ENCODE measurements at regions not wholly inside any gene's neighbourhood (a gene's known extent, or its start where the extent isn't known, plus 50 kb on each side); places are given as distances from the start of the nearest gene placed in this dataset.

GRCh38 chr1:182242641-182243040 lies 148.9 kb downstream of the GLUL start:
- Histone ChIP-seq H3K36me3 (ENCODE audit: control insufficient read depth in 2 of 3, insufficient read depth in 3 of 3, low read length in 3 of 3) (no peaks in the 10 kb centered on the region), H3K27me3 (ENCODE audit: control insufficient read depth in 2 of 2, insufficient read depth in 2 of 2, low read length in 2 of 2) (no peaks in the 10 kb centered on the region), H3K4me1 (ENCODE audit: control insufficient read depth in 2 of 2, insufficient read depth in 2 of 2, low read length in 2 of 2) (no peaks in the 10 kb centered on the region), H3K27ac (ENCODE audit: low read depth, low read length) (no peak overlapping the region), H3K4me3 (ENCODE audit: low read length) (no peak overlapping the region), H3K9me3 (ENCODE audit: control insufficient read depth in 2 of 3, low read length in 3 of 3) (no peaks in the 10 kb centered on the region)
- Mint-ChIP-seq H3K4me1 (peaks cover 0 to 2% (median 0%) of the 10 kb centered on the region in 7 donors), H3K9me3 (peaks cover 0 to 5% (median 0%) of the 10 kb centered on the region in 11 donors), H3K4me3 (no peak overlapping the region), H3K36me3 (peaks cover 0 to 3% (median 0%) of the 10 kb centered on the region in 5 donors), H3K27me3 (peaks cover 0 to 13% (median 0%) of the 10 kb centered on the region in 5 donors), H3K27ac (no peak overlapping the region)
- intact Hi-C loops (cut with micrococcal nuclease): no loop called here
- ChIA-PET CTCF (no interaction called here), POLR2A (no interaction called here)
- DNase-seq (no peak), ATAC-seq (no peak)

- no peak overlapping the region for H3K4me3 ChIP-seq (ENCODE audit: low read length)
- Mint-ChIP-seq H3K4me1 (peaks cover 6 to 19% (median 11%) of the 10 kb centered on the region in 7 donors), H3K27me3 (peaks cover 0 to 13% (median 0%) of the 10 kb centered on the region in 5 donors), H3K9me3 (peaks cover 0 to 8% (median 0%) of the 10 kb centered on the region in 11 donors), H3K4me3 (no peak overlapping the region), H3K27ac (no peak overlapping the region), H3K36me3 (peaks cover 0 to 4% (median 0%) of the 10 kb centered on the region in 5 donors)
- intact Hi-C loops (cut with micrococcal nuclease): no loop called here
- no peak overlapping the region for H3K27ac ChIP-seq (ENCODE audit: low read depth, low read length)
- no peaks in the 10 kb centered on the region for H3K4me1 ChIP-seq (ENCODE audit: control insufficient read depth in 2 of 2, insufficient read depth in 2 of 2, low read length in 2 of 2)
- ChIA-PET CTCF (no interaction called here), POLR2A (interaction anchor here (0.5 kb wide), 1 partner anchor 211 kb away, joined by 4 read pairs; no protein-coding TSS in a partner anchor)
- ATAC-seq: no peak
- H3K36me3 ChIP-seq (ENCODE audit: control insufficient read depth in 2 of 3, insufficient read depth in 3 of 3, low read length in 3 of 3): no peaks in the 10 kb centered on the region
- DNase-seq: no peak
- H3K9me3 ChIP-seq (ENCODE audit: control insufficient read depth in 2 of 3, low read length in 3 of 3): no peaks in the 10 kb centered on the region
- no peaks in the 10 kb centered on the region for H3K27me3 ChIP-seq (ENCODE audit: control insufficient read depth in 2 of 2, insufficient read depth in 2 of 2, low read length in 2 of 2)
Measured at GRCh38 chr1:182240085-182240484, 151.5 kb downstream of the GLUL start.

GRCh38 chr1:182238421-182238820 lies 153.2 kb downstream of the GLUL start:
- H3K4me3 ChIP-seq (ENCODE audit: low read length): no peak overlapping the region
- intact Hi-C loops (cut with micrococcal nuclease): no loop called here
- H3K9me3 ChIP-seq (ENCODE audit: control insufficient read depth in 2 of 3, low read length in 3 of 3): no peaks in the 10 kb centered on the region
- H3K27me3 ChIP-seq (ENCODE audit: control insufficient read depth in 2 of 2, insufficient read depth in 2 of 2, low read length in 2 of 2): no peaks in the 10 kb centered on the region
- H3K27ac ChIP-seq (ENCODE audit: low read depth, low read length): no peak overlapping the region
- Mint-ChIP-seq H3K4me3 (no peak overlapping the region), H3K4me1 (peaks cover 6 to 23% (median 13%) of the 10 kb centered on the region in 7 donors), H3K36me3 (peaks cover 0 to 4% (median 0%) of the 10 kb centered on the region in 5 donors), H3K27me3 (peaks cover 0 to 13% (median 0%) of the 10 kb centered on the region in 5 donors), H3K9me3 (peaks cover 0 to 8% (median 0%) of the 10 kb centered on the region in 11 donors), H3K27ac (no peak overlapping the region)
- ChIA-PET CTCF (no interaction called here), POLR2A (no interaction called here)
- H3K36me3 ChIP-seq (ENCODE audit: control insufficient read depth in 2 of 3, insufficient read depth in 3 of 3, low read length in 3 of 3): no peaks in the 10 kb centered on the region
- ATAC-seq (no peak), DNase-seq (no peak)
- H3K4me1 ChIP-seq (ENCODE audit: control insufficient read depth in 2 of 2, insufficient read depth in 2 of 2, low read length in 2 of 2): no peaks in the 10 kb centered on the region

- Histone ChIP-seq H3K36me3 (ENCODE audit: control insufficient read depth in 2 of 3, insufficient read depth in 3 of 3, low read length in 3 of 3) (no peaks in the 10 kb centered on the region), H3K9me3 (ENCODE audit: control insufficient read depth in 2 of 3, low read length in 3 of 3) (no peaks in the 10 kb centered on the region), H3K4me1 (ENCODE audit: control insufficient read depth in 2 of 2, insufficient read depth in 2 of 2, low read length in 2 of 2) (no peaks in the 10 kb centered on the region), H3K27me3 (ENCODE audit: control insufficient read depth in 2 of 2, insufficient read depth in 2 of 2, low read length in 2 of 2) (no peaks in the 10 kb centered on the region), H3K4me3 (ENCODE audit: low read length) (no peak overlapping the region), H3K27ac (ENCODE audit: low read depth, low read length) (no peak overlapping the region)
- DNase-seq (no peak), ATAC-seq (no peak)
- peaks cover 0 to 4% (median 0%) of the 10 kb centered on the region in 5 donors for H3K36me3 Mint-ChIP-seq
- H3K9me3 Mint-ChIP-seq: peaks cover 0 to 8% (median 0%) of the 10 kb centered on the region in 11 donors
- H3K4me1 Mint-ChIP-seq: peaks cover 6 to 23% (median 13%) of the 10 kb centered on the region in 7 donors
- H3K27ac Mint-ChIP-seq: no peak overlapping the region
- ChIA-PET POLR2A (no interaction called here), CTCF (no interaction called here)
- peaks cover 0 to 11% (median 0%) of the 10 kb centered on the region in 5 donors for H3K27me3 Mint-ChIP-seq
- no peak overlapping the region for H3K4me3 Mint-ChIP-seq
- intact Hi-C loops (cut with micrococcal nuclease): no loop called here
Measured at GRCh38 chr1:182237329-182237728, 154.3 kb downstream of the GLUL start.

GRCh38 chr1:182236651-182237077 lies 154.9 kb downstream of the GLUL start:
- H3K27ac Mint-ChIP-seq: peak overlapping the region in 2 of 9 donors; percentile 42 to 74
- CTCF ChIA-PET: no interaction called here
- H3K4me3 ChIP-seq (ENCODE audit: low read length): no peak overlapping the region
- peaks cover 0 to 8% (median 0%) of the 10 kb centered on the region in 11 donors for H3K9me3 Mint-ChIP-seq
- intact Hi-C loops (cut with micrococcal nuclease): no loop called here
- no peak overlapping the region for H3K27ac ChIP-seq (ENCODE audit: low read depth, low read length)
- H3K9me3 ChIP-seq (ENCODE audit: control insufficient read depth in 2 of 3, low read length in 3 of 3): no peaks in the 10 kb centered on the region
- peak overlapping the region in 2 of 10 donors; percentile 14 to 28 for H3K4me3 Mint-ChIP-seq
- peaks cover 6 to 23% (median 13%) of the 10 kb centered on the region in 7 donors for H3K4me1 Mint-ChIP-seq
- no peaks in the 10 kb centered on the region for H3K4me1 ChIP-seq (ENCODE audit: control insufficient read depth in 2 of 2, insufficient read depth in 2 of 2, low read length in 2 of 2)
- H3K36me3 Mint-ChIP-seq: peaks cover 0 to 4% (median 0%) of the 10 kb centered on the region in 5 donors
- DNase-seq (no peak), ATAC-seq (peak; percentile 16)
- no peaks in the 10 kb centered on the region for H3K36me3 ChIP-seq (ENCODE audit: control insufficient read depth in 2 of 3, insufficient read depth in 3 of 3, low read length in 3 of 3)
- H3K27me3 Mint-ChIP-seq: peaks cover 0 to 10% (median 0%) of the 10 kb centered on the region in 5 donors
- POLR2A ChIA-PET: no interaction called here
- no peaks in the 10 kb centered on the region for H3K27me3 ChIP-seq (ENCODE audit: control insufficient read depth in 2 of 2, insufficient read depth in 2 of 2, low read length in 2 of 2)

- Mint-ChIP-seq H3K27ac (peak overlapping the region in 4 of 9 donors; percentile 12 to 71 (median 42)), H3K36me3 (peaks cover 0 to 4% (median 0%) of the 10 kb centered on the region in 5 donors), H3K4me3 (peak overlapping the region in 3 of 10 donors; percentile 0 to 30 (median 10)), H3K9me3 (peaks cover 0 to 8% (median 0%) of the 10 kb centered on the region in 11 donors), H3K4me1 (peaks cover 6 to 23% (median 13%) of the 10 kb centered on the region in 7 donors), H3K27me3 (peaks cover 0 to 4% (median 0%) of the 10 kb centered on the region in 5 donors)
- intact Hi-C loops (cut with micrococcal nuclease): no loop called here
- Histone ChIP-seq H3K4me1 (ENCODE audit: control insufficient read depth in 2 of 2, insufficient read depth in 2 of 2, low read length in 2 of 2) (no peaks in the 10 kb centered on the region), H3K27ac (ENCODE audit: low read depth, low read length) (no peak overlapping the region), H3K27me3 (ENCODE audit: control insufficient read depth in 2 of 2, insufficient read depth in 2 of 2, low read length in 2 of 2) (no peaks in the 10 kb centered on the region), H3K36me3 (ENCODE audit: control insufficient read depth in 2 of 3, insufficient read depth in 3 of 3, low read length in 3 of 3) (no peaks in the 10 kb centered on the region), H3K9me3 (ENCODE audit: control insufficient read depth in 2 of 3, low read length in 3 of 3) (no peaks in the 10 kb centered on the region), H3K4me3 (ENCODE audit: low read length) (no peak overlapping the region)
- ATAC-seq: peak; percentile 18
- POLR2A ChIA-PET: no interaction called here
- DNase-seq: no peak
- CTCF ChIA-PET: interaction anchor here (0.6 kb wide), 1 partner anchor 88 kb away, joined by 4 read pairs; no protein-coding TSS in a partner anchor
Measured at GRCh38 chr1:182235952-182236650, 155.5 kb downstream of the GLUL start.

Data from naive thymus-derived CD4-positive, alpha-beta T cell (primary cell).